GM12878 (cell line): ENCODE measurements at regions not wholly inside any gene's neighbourhood (a gene's known extent, or its start where the extent isn't known, plus 50 kb on each side); places are given as distances from the start of the nearest gene placed in this dataset.

ENCODE experiments used
- ATAC-seq: fragments of 200-7000 bp; cut with Tn5 transposase; 3 replicates; pipeline ENCODE4 v1.9.1; 2020; ENCODE audit warnings: mild to moderate bottlenecking, moderate library complexity
- BruUV-seq: library from RNA; stranded (reverse); fragments of 400-500 nt; replicated peaks from 2 replicates; lab custom pipeline; 2021; lab: Mats Ljungman, UMichigan
- CTCF ChIA-PET: fragments of 300-600 bp; sonication (Branson Sonifier 250); formaldehyde crosslinking; extraction: SDS; loops from one replicate; lab custom pipeline; 2021; ENCODE audit warnings: inconsistent platforms; lab: Yijun Ruan, JAX
- POLR2A ChIA-PET: fragments of 350-600 bp; formaldehyde crosslinking; extraction: SDS; loops from one replicate; lab custom pipeline; 2021; ENCODE audit warnings: inconsistent platforms; lab: Charles Lee
- RAD21 ChIA-PET: fragments of 300-600 bp; sonication (Branson Sonifier 250); formaldehyde crosslinking; loops from one replicate; lab custom pipeline; 2023; ENCODE audit warnings: antibody characterized with exemption; ENCODE audit not compliant: unreplicated experiment; lab: Charles Lee
- SMC1A ChIA-PET: fragments of 300-600 bp; sonication (Branson Sonifier 250); formaldehyde crosslinking; loops from one replicate; lab custom pipeline; 2023; ENCODE audit not compliant: unreplicated experiment, uncharacterized antibody; lab: Charles Lee
- DNase-seq: peaks from one replicate; pipeline ENCODE4 v3.0.0-alpha.2; 2011; ENCODE audit warnings: low read depth, low spot score
- FAIRE-seq: peaks from 3 replicates; lab custom pipeline; 2011; peaks lifted over from hg19 to GRCh38; lab: Jason Lieb, UNC
- H2AFZ ChIP-seq: 2 replicates; pipeline ENCODE4 v1.6.0; 2011; ENCODE audit warnings: low read depth, low read length, control low read depth; ENCODE audit not compliant: control insufficient read depth
- H3K27ac ChIP-seq: 2 replicates; pipeline ENCODE4 v1.5.1; 2011; ENCODE audit warnings: control low read depth; ENCODE audit not compliant: control insufficient read depth, insufficient read depth
- H3K27me3 ChIP-seq, 2 experiments: replicated peaks in 1 of 2; 2 replicates each; pipeline versions ENCODE4 v1.6.0 to v1.6.1; 2011; ENCODE audit warnings: low read length in 1 of 2; ENCODE audit not compliant: control insufficient read depth in 2 of 2, insufficient read depth in 2 of 2
- H3K36me3 ChIP-seq, 2 experiments: 2 replicates each; pipeline ENCODE4 v1.5.1; 2011; ENCODE audit warnings: low read length in 1 of 2; ENCODE audit not compliant: control insufficient read depth in 2 of 2, insufficient read depth in 2 of 2
- H3K4me1 ChIP-seq: 2 replicates; pipeline ENCODE4 v1.6.1; 2011; ENCODE audit warnings: mild to moderate bottlenecking, low read length, moderate library complexity, mixed read lengths; ENCODE audit not compliant: control insufficient read depth, insufficient read depth
- H3K4me2 ChIP-seq: 2 replicates; pipeline ENCODE4 v1.6.0; 2011; ENCODE audit warnings: control low read depth; ENCODE audit not compliant: control insufficient read depth, insufficient read depth
- H3K4me3 ChIP-seq: fragments of 200-600 bp; sonication (generic); 2 replicates; pipeline ENCODE4 v1.5.1; 2016
- H3K79me2 ChIP-seq: 2 replicates; pipeline ENCODE4 v1.6.0; 2011; ENCODE audit warnings: low read length; ENCODE audit not compliant: control insufficient read depth, insufficient read depth
- H3K9ac ChIP-seq: 2 replicates; pipeline ENCODE4 v1.8.0; 2011; ENCODE audit warnings: low read length, control low read depth, mixed read lengths; ENCODE audit not compliant: control insufficient read depth, insufficient read depth
- H3K9me3 ChIP-seq: replicated peaks from 3 replicates; pipeline ENCODE4 v1.5.1; 2011; ENCODE audit warnings: mild to moderate bottlenecking, low read length; ENCODE audit not compliant: control insufficient read depth, insufficient read depth
- H4K20me1 ChIP-seq: 2 replicates; pipeline ENCODE4 v1.6.0; 2011; ENCODE audit not compliant: control insufficient read depth, insufficient read depth
- ATF7 ChIP-seq: fragments of 450-650 bp; IDR thresholded peaks from 2 replicates; pipeline ENCODE4 v1.6.1; 2016; ENCODE audit warnings: low read depth, mild to moderate bottlenecking
- BCL11A ChIP-seq: IDR thresholded peaks from 2 replicates; pipeline ENCODE4 v1.6.1; 2011; ENCODE audit warnings: low read depth, low read length
- CBFB ChIP-seq: IDR thresholded peaks from 2 replicates; pipeline ENCODE4 v1.6.1; 2016; ENCODE audit warnings: antibody characterized with exemption, low read depth
- E2F8 ChIP-seq: fragments of 450-650 bp; IDR thresholded peaks from 2 replicates; pipeline ENCODE4 v1.6.1; 2018; ENCODE audit warnings: mild to moderate bottlenecking, low read depth, moderate library complexity; ENCODE audit not compliant: partially characterized antibody
- FOXM1 ChIP-seq: IDR thresholded peaks from 2 replicates; pipeline ENCODE4 v1.6.1; 2012; ENCODE audit warnings: low read depth, mild to moderate bottlenecking, inconsistent platforms, low read length, moderate library complexity
- PAX5 ChIP-seq: IDR thresholded peaks from 2 replicates; pipeline ENCODE4 v1.6.1; 2011; ENCODE audit warnings: low read depth, low read length, borderline replicate concordance
- POLR2AphosphoS5 ChIP-seq: IDR thresholded peaks from 2 replicates; pipeline ENCODE4 v1.6.1; 2011; ENCODE audit warnings: mild to moderate bottlenecking, low read length, inconsistent platforms
- SIN3A ChIP-seq: IDR thresholded peaks from 2 replicates; pipeline ENCODE4 v1.6.1; 2012; ENCODE audit warnings: low read depth, low read length, improper control_type of control experiment
- SPI1 ChIP-seq: IDR thresholded peaks from 2 replicates; pipeline ENCODE4 v1.6.1; 2011; ENCODE audit warnings: low read depth, mild to moderate bottlenecking, low read length, moderate library complexity, borderline replicate concordance; ENCODE audit not compliant: insufficient read depth
- TARDBP ChIP-seq: IDR thresholded peaks from 2 replicates; pipeline ENCODE4 v1.6.1; 2016; ENCODE audit warnings: borderline replicate concordance
- TCF7 ChIP-seq: IDR thresholded peaks from 2 replicates; pipeline ENCODE4 v1.6.1; 2014; ENCODE audit warnings: antibody characterized with exemption, borderline replicate concordance
- WGBS: methylation state at CpG from one replicate; pipeline ENCODE4 v1.1.6; 2016; ENCODE audit warnings: low lambda C conversion rate; ENCODE audit not compliant: insufficient replicate concordance, insufficient coverage; ENCODE audit errors: missing lambda C conversion rate; 5-methylcytosine and 5-hydroxymethylcytosine counted together
- in situ Hi-C: fragments of 300-500 bp; cut with MboI; formaldehyde crosslinking; loops from 9 replicates; pipeline ENCODE4 v1.14.3; 2018; ENCODE audit warnings: mixed read lengths
- intact Hi-C: fragments of 100-400 bp; cut with micrococcal nuclease; formaldehyde crosslinking; loops from one replicate; pipeline ENCODE4 v1.14.2; 2022; ENCODE audit not compliant: unreplicated experiment

DNA sequence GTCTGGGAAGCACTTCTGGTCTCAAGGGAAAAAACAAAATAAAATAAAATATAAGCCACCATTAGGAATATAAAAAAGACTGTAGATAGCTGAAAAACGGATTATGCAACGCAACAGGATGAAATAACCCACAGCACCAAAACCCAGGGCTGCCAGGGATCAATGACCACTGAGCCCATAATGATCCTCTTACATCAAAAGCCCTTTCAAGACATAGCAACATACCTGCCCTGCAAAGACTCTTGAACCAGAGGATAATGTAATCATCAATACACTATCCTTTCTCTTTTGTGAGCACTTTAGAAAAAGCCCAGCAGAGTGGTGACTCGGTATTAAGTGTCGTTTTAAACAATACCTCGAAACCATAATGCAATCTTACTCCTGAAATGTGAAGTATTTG, 235.0 kb upstream of the SOX21 start:
- SMC1A ChIA-PET = no interaction called here
- Histone ChIP-seq H3K79me2 (no peaks in the 10 kb centered on the region), H4K20me1 (no peaks in the 10 kb centered on the region), H3K27ac (no peak overlapping the region), H3K4me3 (no peak overlapping the region), H3K36me3 (no peaks in the 10 kb centered on the region), H3K9me3 (no peaks in the 10 kb centered on the region), H3K9ac (no peak overlapping the region), H3K27me3 (no peaks in the 10 kb centered on the region), H3K4me1 (no peaks in the 10 kb centered on the region), H3K4me2 (no peak overlapping the region), H2AFZ (no peak overlapping the region)
- no peak for ATAC-seq
- RAD21 ChIA-PET = no interaction called here
- CTCF ChIA-PET = no interaction called here
- in situ Hi-C loops (no loop called here), intact Hi-C loops (no loop called here)
- POLR2A ChIA-PET = no interaction called here
- no peak for TF ChIP-seq BCL11A
- no peak for TF ChIP-seq POLR2AphosphoS5
- TF ChIP-seq TARDBP = no peak
- no peak for TF ChIP-seq PAX5
- no peak for TF ChIP-seq ATF7
- no peak for TF ChIP-seq TCF7
- no peak for TF ChIP-seq SIN3A
- no peak for TF ChIP-seq CBFB
- no peak for TF ChIP-seq SPI1
- no peak for TF ChIP-seq E2F8
- TF ChIP-seq FOXM1 = no peak
- DNase-seq = no peak
- 10% methylated on average over 5 of the region's 5 CpGs for WGBS
- no peak for FAIRE-seq
- BruUV-seq = no TSS peak
